ENCODE measurements at regions not wholly inside any gene's neighbourhood (a gene's known extent, or its start where the extent isn't known, plus 50 kb on each side); places are given as distances from the start of the nearest gene placed in this dataset.

GRCh38 chr13:73722120-73722519 is 412.1 kb downstream of the KLF12 start:
- no peak overlapping the region for H3K27ac ChIP-seq (ENCODE audit: low read length)
- H3K36me3 ChIP-seq (ENCODE audit: control insufficient read depth, insufficient read depth, low read length): no peaks in the 10 kb centered on the region
- peaks cover 4% of the 10 kb centered on the region for H3K4me1 ChIP-seq (ENCODE audit: control insufficient read depth, insufficient read depth, low read length)
- H3K27me3 ChIP-seq (ENCODE audit: control insufficient read depth, insufficient read depth, low read length): no peaks in the 10 kb centered on the region
- H3K9me3 ChIP-seq (ENCODE audit: control insufficient read depth, low read depth, low read length): no peaks in the 10 kb centered on the region
- no peak for DNase-seq
- WGBS (ENCODE audit: insufficient coverage, low lambda C conversion rate): no CpG with 5 or more reads among the region's 1 CpG
- no peak overlapping the region for H3K4me3 ChIP-seq (ENCODE audit: low read length)

GRCh38 chr13:73721571-73721970 is 412.6 kb downstream of the KLF12 start:
- Histone ChIP-seq H3K4me3 (ENCODE audit: low read length) (no peak overlapping the region), H3K9me3 (ENCODE audit: control insufficient read depth, low read depth, low read length) (no peaks in the 10 kb centered on the region), H3K27me3 (ENCODE audit: control insufficient read depth, insufficient read depth, low read length) (no peaks in the 10 kb centered on the region), H3K4me1 (ENCODE audit: control insufficient read depth, insufficient read depth, low read length) (peaks cover 4% of the 10 kb centered on the region), H3K36me3 (ENCODE audit: control insufficient read depth, insufficient read depth, low read length) (no peaks in the 10 kb centered on the region), H3K27ac (ENCODE audit: low read length) (no peak overlapping the region)
- DNase-seq: no peak
- no CpG with 5 or more reads among the region's 4 CpGs for WGBS (ENCODE audit: insufficient coverage, low lambda C conversion rate)

- no peak overlapping the region for H3K4me3 ChIP-seq (ENCODE audit: low read length)
- H3K9me3 ChIP-seq (ENCODE audit: control insufficient read depth, low read depth, low read length): no peaks in the 10 kb centered on the region
- no peak for DNase-seq
- peaks cover 4% of the 10 kb centered on the region for H3K4me1 ChIP-seq (ENCODE audit: control insufficient read depth, insufficient read depth, low read length)
- 80% methylated on average over 1 of the region's 5 CpGs for WGBS (ENCODE audit: insufficient coverage, low lambda C conversion rate)
- no peaks in the 10 kb centered on the region for H3K27me3 ChIP-seq (ENCODE audit: control insufficient read depth, insufficient read depth, low read length)
- H3K27ac ChIP-seq (ENCODE audit: low read length): no peak overlapping the region
- no peaks in the 10 kb centered on the region for H3K36me3 ChIP-seq (ENCODE audit: control insufficient read depth, insufficient read depth, low read length)
Observed at GRCh38 chr13:73720216-73720840, 413.9 kb downstream of the KLF12 start.

GRCh38 chr13:73718246-73718645 is 416.0 kb downstream of the KLF12 start:
- Histone ChIP-seq H3K4me3 (ENCODE audit: low read length) (no peak overlapping the region), H3K9me3 (ENCODE audit: control insufficient read depth, low read depth, low read length) (no peaks in the 10 kb centered on the region), H3K4me1 (ENCODE audit: control insufficient read depth, insufficient read depth, low read length) (peaks cover 4% of the 10 kb centered on the region), H3K27me3 (ENCODE audit: control insufficient read depth, insufficient read depth, low read length) (no peaks in the 10 kb centered on the region), H3K27ac (ENCODE audit: low read length) (no peak overlapping the region), H3K36me3 (ENCODE audit: control insufficient read depth, insufficient read depth, low read length) (peaks cover 6% of the 10 kb centered on the region)
- WGBS (ENCODE audit: insufficient coverage, low lambda C conversion rate): no CpG with 5 or more reads among the region's 6 CpGs
- DNase-seq: no peak

GRCh38 chr13:73717632-73718031 is 416.6 kb downstream of the KLF12 start:
- no CpG with 5 or more reads among the region's 2 CpGs for WGBS (ENCODE audit: insufficient coverage, low lambda C conversion rate)
- peaks cover 4% of the 10 kb centered on the region for H3K4me1 ChIP-seq (ENCODE audit: control insufficient read depth, insufficient read depth, low read length)
- no peaks in the 10 kb centered on the region for H3K27me3 ChIP-seq (ENCODE audit: control insufficient read depth, insufficient read depth, low read length)
- H3K9me3 ChIP-seq (ENCODE audit: control insufficient read depth, low read depth, low read length): no peaks in the 10 kb centered on the region
- no peak overlapping the region for H3K4me3 ChIP-seq (ENCODE audit: low read length)
- peaks cover 6% of the 10 kb centered on the region for H3K36me3 ChIP-seq (ENCODE audit: control insufficient read depth, insufficient read depth, low read length)
- no peak overlapping the region for H3K27ac ChIP-seq (ENCODE audit: low read length)
- peak in 1 of 2 donors; percentile 62 for DNase-seq

GRCh38 chr13:73715911-73716510 is 418.2 kb downstream of the KLF12 start:
- H3K9me3 ChIP-seq (ENCODE audit: control insufficient read depth, low read depth, low read length): no peaks in the 10 kb centered on the region
- DNase-seq: no peak
- H3K27ac ChIP-seq (ENCODE audit: low read length): no peak overlapping the region
- H3K4me3 ChIP-seq (ENCODE audit: low read length): no peak overlapping the region
- H3K36me3 ChIP-seq (ENCODE audit: control insufficient read depth, insufficient read depth, low read length): peaks cover 6% of the 10 kb centered on the region
- H3K4me1 ChIP-seq (ENCODE audit: control insufficient read depth, insufficient read depth, low read length): peaks cover 4% of the 10 kb centered on the region
- H3K27me3 ChIP-seq (ENCODE audit: control insufficient read depth, insufficient read depth, low read length): no peaks in the 10 kb centered on the region
- WGBS (ENCODE audit: insufficient coverage, low lambda C conversion rate): 100% methylated on average over 1 of the region's 2 CpGs

GRCh38 chr13:73715114-73715910 is 418.9 kb downstream of the KLF12 start:
- no peaks in the 10 kb centered on the region for H3K9me3 ChIP-seq (ENCODE audit: control insufficient read depth, low read depth, low read length)
- peaks cover 4% of the 10 kb centered on the region for H3K4me1 ChIP-seq (ENCODE audit: control insufficient read depth, insufficient read depth, low read length)
- 72% methylated on average over 2 of the region's 15 CpGs for WGBS (ENCODE audit: insufficient coverage, low lambda C conversion rate)
- no peak overlapping the region for H3K4me3 ChIP-seq (ENCODE audit: low read length)
- peaks cover 6% of the 10 kb centered on the region for H3K36me3 ChIP-seq (ENCODE audit: control insufficient read depth, insufficient read depth, low read length)
- no peak for DNase-seq
- no peak overlapping the region for H3K27ac ChIP-seq (ENCODE audit: low read length)
- H3K27me3 ChIP-seq (ENCODE audit: control insufficient read depth, insufficient read depth, low read length): no peaks in the 10 kb centered on the region

GRCh38 chr13:73714522-73714921 is 419.7 kb downstream of the KLF12 start:
- no peak for DNase-seq
- Histone ChIP-seq H3K9me3 (ENCODE audit: control insufficient read depth, low read depth, low read length) (no peaks in the 10 kb centered on the region), H3K4me1 (ENCODE audit: control insufficient read depth, insufficient read depth, low read length) (peaks cover 4% of the 10 kb centered on the region), H3K27ac (ENCODE audit: low read length) (no peak overlapping the region), H3K4me3 (ENCODE audit: low read length) (no peak overlapping the region), H3K36me3 (ENCODE audit: control insufficient read depth, insufficient read depth, low read length) (peaks cover 6% of the 10 kb centered on the region), H3K27me3 (ENCODE audit: control insufficient read depth, insufficient read depth, low read length) (no peaks in the 10 kb centered on the region)
- no CpG with 5 or more reads among the region's 2 CpGs for WGBS (ENCODE audit: insufficient coverage, low lambda C conversion rate)

- Histone ChIP-seq H3K9me3 (ENCODE audit: control insufficient read depth, low read depth, low read length) (no peaks in the 10 kb centered on the region), H3K27me3 (ENCODE audit: control insufficient read depth, insufficient read depth, low read length) (no peaks in the 10 kb centered on the region), H3K4me1 (ENCODE audit: control insufficient read depth, insufficient read depth, low read length) (peaks cover 10% of the 10 kb centered on the region), H3K36me3 (ENCODE audit: control insufficient read depth, insufficient read depth, low read length) (no peaks in the 10 kb centered on the region), H3K27ac (ENCODE audit: low read length) (no peak overlapping the region), H3K4me3 (ENCODE audit: low read length) (no peak overlapping the region)
- DNase-seq: peak; percentile 63 to 73
- 0% methylated on average over 1 of the region's 1 CpG for WGBS (ENCODE audit: insufficient coverage, low lambda C conversion rate)
Observed at GRCh38 chr13:73708393-73708985, 425.7 kb downstream of the KLF12 start.

- Histone ChIP-seq H3K4me3 (ENCODE audit: low read length) (no peak overlapping the region), H3K4me1 (ENCODE audit: control insufficient read depth, insufficient read depth, low read length) (peaks cover 10% of the 10 kb centered on the region), H3K9me3 (ENCODE audit: control insufficient read depth, low read depth, low read length) (no peaks in the 10 kb centered on the region), H3K27ac (ENCODE audit: low read length) (no peak overlapping the region), H3K36me3 (ENCODE audit: control insufficient read depth, insufficient read depth, low read length) (no peaks in the 10 kb centered on the region), H3K27me3 (ENCODE audit: control insufficient read depth, insufficient read depth, low read length) (no peaks in the 10 kb centered on the region)
- peak in 1 of 2 donors; percentile 60 for DNase-seq
- 100% methylated on average over 1 of the region's 5 CpGs for WGBS (ENCODE audit: insufficient coverage, low lambda C conversion rate)
Observed at GRCh38 chr13:73704587-73704986, 429.6 kb downstream of the KLF12 start.
